HG03521 (cell line): ENCODE measurements at regions not wholly inside any gene's neighbourhood (a gene's known extent, or its start where the extent isn't known, plus 50 kb on each side); places are given as distances from the start of the nearest gene placed in this dataset.
"Not testable (repeated sequence)": the region's sequence is repeated elsewhere in the genome, so short reads cannot be mapped to it uniquely, and the experiment has no call there.

Source experiments
- ATAC-seq: cut with Tn5 transposase; IDR thresholded peaks from one replicate; pipeline ENCODE4 v1.9.1; 2021; ENCODE audit warnings: mild to moderate bottlenecking, moderate library complexity; ENCODE audit not compliant: unreplicated experiment

GRCh38 chr3:80668100-80668499, 900.3 kb upstream of the ROBO1 start:
- ATAC-seq = no peak

GRCh38 chr3:80663426-80663825, 895.6 kb upstream of the ROBO1 start:
- no peak for ATAC-seq

- ATAC-seq = no peak
Observed at GRCh38 chr3:80655216-80655615, 887.4 kb upstream of the ROBO1 start.

GRCh38 chr3:80649170-80649569, 881.4 kb upstream of the ROBO1 start:
- ATAC-seq = no peak

DNA sequence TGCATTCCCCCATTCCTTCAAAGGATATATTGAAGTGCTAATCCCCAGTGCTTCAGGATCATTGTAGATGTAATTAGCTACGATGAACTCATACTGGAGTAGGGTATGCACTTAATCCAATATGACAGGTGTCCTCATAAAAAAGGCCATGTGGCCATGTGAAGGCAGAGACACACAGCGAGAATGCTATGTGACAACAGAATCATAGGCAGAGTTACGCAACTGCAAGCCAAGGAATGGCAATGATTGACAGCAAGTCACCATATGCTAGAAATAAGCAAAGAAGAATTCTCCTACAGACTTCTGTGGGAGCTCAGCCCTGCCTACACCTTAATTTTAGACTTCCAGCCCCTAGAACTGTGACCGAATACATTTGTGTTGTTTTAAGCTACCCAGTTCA, 875.6 kb upstream of the ROBO1 start:
- no peak for ATAC-seq

- no peak for ATAC-seq
Observed at GRCh38 chr3:80618295-80619256, 850.8 kb upstream of the ROBO1 start.

GRCh38 chr3:80612366-80612765, 844.6 kb upstream of the ROBO1 start:
- no peak for ATAC-seq

- ATAC-seq = not testable (repeated sequence)
Observed at GRCh38 chr3:80608072-80608471, 840.3 kb upstream of the ROBO1 start.

- ATAC-seq = no peak
Observed at GRCh38 chr3:80606073-80606472, 838.3 kb upstream of the ROBO1 start.

- no peak for ATAC-seq
Observed at GRCh38 chr3:80601479-80601878, 833.7 kb upstream of the ROBO1 start.

DNA sequence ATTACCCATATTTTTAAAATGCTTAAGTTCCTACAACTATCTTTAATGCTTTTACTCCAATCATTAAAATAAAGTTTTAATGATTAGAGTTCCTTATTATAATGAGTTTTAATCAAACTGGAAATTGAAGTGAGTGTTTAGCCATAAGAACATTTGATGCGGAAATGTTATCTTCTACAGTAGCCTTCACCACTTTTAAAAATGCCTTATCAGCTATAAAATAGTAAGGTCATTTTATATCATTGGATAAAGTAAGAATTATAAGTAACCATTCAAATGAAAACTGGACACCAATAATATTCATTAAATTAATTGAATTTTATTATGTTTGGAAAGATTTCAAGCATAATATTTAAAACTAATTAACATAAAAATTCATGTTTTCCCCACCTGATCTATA, 825.0 kb upstream of the ROBO1 start:
- no peak for ATAC-seq

DNA sequence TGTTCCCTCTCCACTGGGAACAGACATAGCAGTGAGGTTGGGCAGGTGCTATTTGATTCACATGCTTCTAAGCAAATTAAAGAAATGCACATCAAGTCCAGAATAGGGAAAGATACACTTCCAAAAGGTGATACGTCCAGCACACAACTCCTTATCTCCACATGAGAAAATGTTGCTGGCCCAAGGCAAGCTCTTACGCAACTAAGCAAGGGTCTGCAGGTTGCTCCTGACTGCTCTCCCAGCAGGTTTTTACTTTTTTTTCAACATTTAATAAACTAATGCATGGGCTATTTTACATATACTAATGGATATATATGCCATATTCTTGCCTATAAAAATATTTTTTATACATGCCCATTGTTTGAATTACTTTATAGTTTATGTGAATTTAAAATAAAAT, 818.5 kb upstream of the ROBO1 start:
- no peak for ATAC-seq

GRCh38 chr3:80580146-80580545, 812.3 kb upstream of the ROBO1 start:
- ATAC-seq = no peak

GRCh38 chr3:80564391-80564790, 796.6 kb upstream of the ROBO1 start:
- no peak for ATAC-seq

DNA sequence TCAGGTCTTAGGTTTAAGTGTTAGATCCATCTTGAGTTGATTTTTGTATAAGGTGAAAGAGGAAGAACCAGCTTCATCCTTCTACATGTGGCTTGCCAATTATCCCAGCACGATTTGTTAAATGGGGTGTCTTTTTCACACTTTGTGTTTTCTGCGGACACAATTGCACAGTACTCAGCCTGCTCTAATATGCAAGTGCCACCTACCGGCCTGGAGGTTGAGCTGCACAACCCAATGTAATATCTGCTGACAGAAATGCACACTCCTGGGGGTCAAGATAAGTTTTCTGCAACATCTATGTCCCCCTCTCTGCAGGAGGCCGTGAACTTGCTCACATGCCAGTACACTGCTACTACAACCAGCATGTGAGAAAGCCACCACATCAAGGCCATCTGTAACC, 791.9 kb upstream of the ROBO1 start:
- ATAC-seq = no peak

DNA sequence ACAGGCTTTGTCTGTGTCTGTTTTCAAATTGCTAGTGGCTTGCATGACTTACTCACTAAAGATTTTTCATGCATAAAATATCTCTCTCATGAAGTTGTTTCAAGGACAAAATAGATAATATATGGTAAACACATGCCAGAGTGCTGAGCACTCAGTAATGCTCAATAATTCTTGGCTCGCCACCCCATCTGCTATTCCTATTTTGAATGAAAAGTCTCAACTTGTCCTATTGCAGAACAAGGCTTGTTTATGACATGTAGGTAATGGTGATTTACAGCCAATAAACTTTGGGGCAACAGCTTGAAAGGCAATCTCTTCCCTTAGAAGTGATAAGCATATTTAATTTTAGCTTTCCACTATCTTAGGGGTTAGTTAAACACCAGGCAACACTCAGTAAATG, 789.0 kb upstream of the ROBO1 start:
- no peak for ATAC-seq

DNA sequence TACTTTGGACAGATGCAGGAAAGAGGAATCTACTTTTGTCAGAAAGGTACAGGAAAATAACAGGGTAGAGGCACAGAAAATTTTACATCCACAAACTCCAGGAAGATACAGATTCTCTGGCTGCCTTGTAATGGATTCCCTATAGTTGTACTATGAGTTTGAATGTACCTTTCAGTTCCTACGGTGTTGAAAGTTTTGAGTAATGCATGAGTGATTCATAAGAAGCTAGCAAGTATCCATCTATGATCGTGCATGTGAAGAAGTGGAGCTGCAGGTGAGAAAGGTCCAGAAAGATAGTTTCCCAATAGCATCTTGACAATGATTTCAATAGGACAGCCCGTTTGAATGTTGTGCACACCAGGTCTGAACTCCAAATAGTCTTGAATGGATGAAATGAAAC, 786.5 kb upstream of the ROBO1 start:
- ATAC-seq = no peak

- no peak for ATAC-seq
Observed at GRCh38 chr3:80553211-80553610, 785.4 kb upstream of the ROBO1 start.

DNA sequence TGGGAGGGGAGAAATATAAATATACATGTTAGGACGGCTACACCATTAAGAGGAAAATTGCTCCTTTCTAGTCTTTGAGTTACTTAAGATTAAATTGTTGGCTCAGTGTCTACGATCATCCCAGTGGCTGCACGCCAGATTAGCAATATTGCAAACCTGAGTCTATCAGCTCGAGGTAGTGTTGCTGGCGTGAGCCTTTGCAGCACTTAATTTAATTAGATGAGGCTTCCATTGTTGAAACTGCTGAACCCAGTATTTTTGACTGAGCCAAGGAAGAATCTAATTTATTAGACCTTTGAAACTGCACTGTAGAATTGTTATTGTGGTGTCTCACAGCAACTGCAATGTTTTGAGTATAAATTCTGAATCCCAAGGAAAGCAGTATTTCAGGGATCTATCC, 782.4 kb upstream of the ROBO1 start:
- ATAC-seq = no peak

- ATAC-seq = no peak
Observed at GRCh38 chr3:80549173-80549572, 781.4 kb upstream of the ROBO1 start.

DNA sequence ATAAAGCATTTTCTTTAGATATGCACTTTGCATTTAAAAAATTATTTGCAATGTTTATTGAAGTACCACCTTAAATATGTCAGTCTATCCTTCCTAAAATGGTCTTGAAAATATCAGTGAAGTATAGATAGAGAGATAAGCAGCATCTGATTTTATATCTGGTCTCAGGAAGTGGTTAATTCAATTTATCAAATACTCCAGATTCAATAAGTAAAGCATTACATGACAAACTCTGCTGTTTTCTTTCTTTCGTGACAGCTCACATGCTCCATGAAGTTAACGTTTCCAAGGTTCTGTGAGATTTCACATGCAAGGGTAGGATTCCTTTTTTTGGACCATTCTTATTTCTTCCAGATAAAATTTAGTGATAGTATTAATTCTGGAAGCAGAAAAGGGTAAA, 775.4 kb upstream of the ROBO1 start:
- ATAC-seq = no peak

- no peak for ATAC-seq
Observed at GRCh38 chr3:80542456-80542855, 774.7 kb upstream of the ROBO1 start.

GRCh38 chr3:80537680-80538079, 769.9 kb upstream of the ROBO1 start:
- ATAC-seq = no peak
